GM19238 (cell line): ENCODE measurements at regions not wholly inside any gene's neighbourhood (a gene's known extent, or its start where the extent isn't known, plus 50 kb on each side); places are given as distances from the start of the nearest gene placed in this dataset.

ENCODE experiments used
- DNase-seq: peaks from one replicate; pipeline ENCODE4 v3.0.0; 2011; ENCODE audit warnings: low spot score; ENCODE audit not compliant: insufficient read length

DNA sequence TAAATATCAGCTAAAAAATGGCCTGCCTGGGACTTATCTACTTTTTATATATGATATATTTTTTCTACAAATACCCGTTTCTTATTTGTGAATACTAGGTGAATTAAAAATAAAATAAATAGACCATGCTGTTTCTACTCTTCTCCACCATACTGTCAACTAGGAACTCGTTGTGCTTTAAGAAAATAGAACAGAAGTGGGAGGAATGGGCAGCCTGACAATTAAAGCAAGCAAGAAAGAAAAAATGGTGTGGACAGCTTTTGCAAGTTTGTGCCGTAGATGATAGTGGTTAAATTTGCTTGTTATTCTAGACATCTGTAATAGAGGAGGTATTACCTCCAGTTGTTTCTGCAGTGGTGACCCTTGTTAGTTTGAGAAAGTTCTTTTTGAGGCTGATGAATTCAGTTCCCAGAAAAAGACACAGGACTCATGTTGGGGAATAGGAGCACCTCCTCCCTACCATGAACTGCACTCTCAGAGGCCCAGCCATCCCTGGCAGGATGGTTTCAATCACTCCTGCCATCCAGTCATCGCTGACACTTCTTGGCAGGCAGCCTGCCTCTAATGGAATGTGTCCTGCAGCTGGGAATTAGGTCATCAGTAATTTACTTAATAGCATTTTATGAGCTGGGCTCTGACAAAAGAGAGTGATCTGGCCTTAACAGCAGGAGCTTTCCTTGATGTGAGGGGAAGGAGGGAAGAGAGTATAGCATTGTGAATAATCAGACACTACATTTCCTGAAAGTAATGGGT lies 105.0 kb upstream of the GAP43 start:
- DNase-seq: no peak

DNA sequence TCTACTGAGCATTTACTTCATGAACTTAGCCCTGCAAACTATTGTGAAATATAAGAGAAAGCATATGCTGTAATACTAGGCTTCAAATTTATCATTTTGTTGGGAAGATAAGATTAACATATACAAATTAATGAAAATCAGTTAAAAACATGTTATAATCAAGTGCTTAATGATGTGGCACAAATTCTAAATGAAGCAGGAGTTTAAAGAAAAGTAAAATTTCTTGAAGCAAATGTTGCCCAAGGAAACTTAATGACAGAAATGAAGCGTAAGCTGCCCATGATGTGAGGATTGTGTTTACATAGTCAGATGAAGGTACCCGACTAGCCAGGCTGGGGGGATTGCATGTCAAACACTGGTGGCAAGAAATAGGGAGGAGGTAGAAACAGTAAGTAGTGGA lies 103.1 kb upstream of the GAP43 start:
- DNase-seq: no peak

DNA sequence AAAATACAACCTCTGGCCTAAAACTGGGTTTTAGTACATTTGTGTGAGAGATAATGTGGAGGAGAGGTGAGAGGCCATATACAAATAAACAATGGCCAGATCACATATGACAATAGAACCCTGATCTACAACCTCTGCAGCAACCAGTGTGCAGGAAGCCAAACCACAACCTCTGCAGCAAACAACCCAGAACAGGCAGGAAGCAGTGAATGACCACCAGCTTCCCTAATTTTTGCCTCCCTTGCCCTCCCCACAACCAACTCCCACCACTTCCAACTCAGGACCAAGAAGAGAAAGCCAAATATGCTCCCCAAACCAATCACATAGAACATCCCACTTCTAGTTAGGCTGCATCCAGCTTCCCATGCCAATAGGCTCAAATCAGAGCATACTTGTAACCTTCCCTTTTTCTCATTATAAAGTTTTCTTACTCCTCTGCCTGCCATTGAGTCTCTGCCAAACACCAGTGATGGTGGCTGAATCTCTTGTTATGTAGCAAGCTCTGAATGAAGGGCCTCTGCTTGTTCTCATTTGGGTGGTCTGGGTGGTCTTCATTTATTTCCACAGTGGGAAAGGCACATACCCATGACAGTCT lies 102.6 kb upstream of the GAP43 start:
- no peak for DNase-seq

DNA sequence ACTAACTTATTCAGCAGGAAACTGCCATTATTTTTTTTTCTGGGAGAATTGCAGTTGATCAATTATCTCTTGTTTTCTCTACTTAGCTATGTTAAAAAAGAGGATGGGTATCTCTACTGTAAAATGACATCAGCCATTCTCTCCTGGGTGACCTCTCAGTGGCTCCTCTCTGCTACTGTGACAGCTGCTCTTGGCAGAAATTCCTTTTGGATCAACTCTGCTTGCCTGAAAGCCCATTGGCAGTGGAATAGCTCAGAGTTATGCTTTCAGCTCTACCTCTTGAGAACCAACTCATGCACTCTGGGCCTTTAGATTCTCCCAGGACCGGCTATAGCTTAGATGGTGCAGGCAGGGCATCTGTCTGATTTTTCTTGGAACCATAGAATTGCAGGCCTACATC lies 99.9 kb upstream of the GAP43 start:
- no peak for DNase-seq

GRCh38 chr3:115524549-115524948 lies 98.8 kb upstream of the GAP43 start:
- no peak for DNase-seq

GRCh38 chr3:115525731-115526130 lies 97.6 kb upstream of the GAP43 start:
- no peak for DNase-seq

GRCh38 chr3:115533218-115533617 lies 90.1 kb upstream of the GAP43 start:
- DNase-seq: no peak

- no peak for DNase-seq
Measured at GRCh38 chr3:115536171-115536570, 87.1 kb upstream of the GAP43 start.

GRCh38 chr3:115537669-115538068 lies 85.6 kb upstream of the GAP43 start:
- no peak for DNase-seq

DNA sequence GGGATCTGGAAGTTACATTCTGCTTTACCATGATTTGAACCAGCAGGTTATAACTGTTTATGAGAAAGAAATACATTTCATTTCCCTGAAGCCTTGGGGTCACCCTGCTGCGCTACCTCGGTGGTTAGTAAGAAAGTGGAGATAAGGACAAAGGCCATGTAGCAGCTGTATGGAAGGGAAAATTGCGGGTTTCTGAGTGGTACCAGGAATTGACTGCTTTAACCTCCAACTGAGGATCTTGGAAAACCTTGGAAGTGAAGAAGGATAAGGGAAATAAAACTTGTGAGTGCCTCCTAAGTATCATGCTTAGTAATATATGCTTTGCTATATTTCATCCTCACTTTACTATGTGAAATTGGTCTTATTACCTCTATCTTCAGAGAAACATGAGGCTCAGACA lies 76.1 kb upstream of the GAP43 start:
- no peak for DNase-seq

DNA sequence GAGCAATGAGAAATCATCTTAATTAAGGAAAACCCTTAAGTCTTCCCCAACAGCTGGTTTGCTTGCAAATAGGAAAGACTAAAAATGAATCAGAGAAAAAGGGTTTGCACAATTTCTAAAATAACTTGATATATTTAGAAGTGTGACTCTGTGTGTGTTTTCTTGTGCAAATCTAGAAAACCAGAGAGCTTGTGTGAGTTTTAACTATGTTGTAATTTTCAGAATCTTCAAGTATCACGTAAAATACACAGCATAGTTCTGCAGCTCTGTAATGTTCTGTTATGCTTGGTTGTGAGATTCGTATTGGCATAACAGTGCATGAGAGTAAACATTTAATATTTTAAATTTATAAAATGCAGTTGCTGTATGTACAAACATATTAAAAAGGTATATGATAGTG lies 74.7 kb upstream of the GAP43 start:
- DNase-seq: no peak

- no peak for DNase-seq
Measured at GRCh38 chr3:115549071-115549470, 74.2 kb upstream of the GAP43 start.

DNA sequence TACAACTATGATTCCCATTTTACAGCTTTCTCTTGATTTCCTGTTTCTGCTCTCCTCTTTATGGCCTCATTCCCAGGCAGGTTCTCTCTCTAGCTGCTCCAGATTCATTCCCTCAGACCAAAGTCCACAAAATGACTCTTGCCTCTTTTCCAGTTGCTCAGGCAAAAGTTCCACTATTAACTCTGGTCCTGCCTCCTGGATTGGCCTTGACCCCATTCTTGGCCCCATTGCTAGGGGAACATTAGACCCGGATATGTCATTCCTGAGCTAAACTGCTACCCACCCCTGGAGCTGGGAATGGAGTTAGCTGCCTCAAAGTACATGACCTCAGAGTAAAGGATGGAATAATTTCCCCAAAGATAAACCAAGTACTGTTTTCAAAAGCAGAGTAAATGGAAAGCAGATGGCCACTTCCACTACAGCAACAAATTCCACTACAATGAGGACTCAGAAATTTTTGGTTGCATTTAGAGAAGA lies 73.0 kb upstream of the GAP43 start:
- DNase-seq: no peak

GRCh38 chr3:115551016-115551415 lies 72.3 kb upstream of the GAP43 start:
- no peak for DNase-seq

DNA sequence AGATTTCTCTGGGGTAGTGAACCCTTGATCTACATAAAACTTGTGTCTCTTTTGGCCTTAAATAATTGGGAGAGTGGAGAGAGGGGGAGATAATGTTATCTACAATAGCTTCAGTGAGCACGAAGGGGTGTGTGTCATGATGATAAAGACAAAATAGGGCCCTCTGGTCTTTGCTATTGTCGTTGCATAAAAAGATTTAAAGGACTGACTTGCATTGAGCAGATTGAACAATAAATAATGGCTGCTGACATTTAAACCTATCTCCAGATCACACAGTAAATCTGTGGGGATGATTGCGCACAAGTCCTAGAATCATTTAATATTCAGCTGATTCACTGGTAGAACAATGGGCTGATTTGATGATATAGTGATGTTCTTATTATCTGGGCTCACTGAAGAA lies 71.3 kb upstream of the GAP43 start:
- no peak for DNase-seq

DNA sequence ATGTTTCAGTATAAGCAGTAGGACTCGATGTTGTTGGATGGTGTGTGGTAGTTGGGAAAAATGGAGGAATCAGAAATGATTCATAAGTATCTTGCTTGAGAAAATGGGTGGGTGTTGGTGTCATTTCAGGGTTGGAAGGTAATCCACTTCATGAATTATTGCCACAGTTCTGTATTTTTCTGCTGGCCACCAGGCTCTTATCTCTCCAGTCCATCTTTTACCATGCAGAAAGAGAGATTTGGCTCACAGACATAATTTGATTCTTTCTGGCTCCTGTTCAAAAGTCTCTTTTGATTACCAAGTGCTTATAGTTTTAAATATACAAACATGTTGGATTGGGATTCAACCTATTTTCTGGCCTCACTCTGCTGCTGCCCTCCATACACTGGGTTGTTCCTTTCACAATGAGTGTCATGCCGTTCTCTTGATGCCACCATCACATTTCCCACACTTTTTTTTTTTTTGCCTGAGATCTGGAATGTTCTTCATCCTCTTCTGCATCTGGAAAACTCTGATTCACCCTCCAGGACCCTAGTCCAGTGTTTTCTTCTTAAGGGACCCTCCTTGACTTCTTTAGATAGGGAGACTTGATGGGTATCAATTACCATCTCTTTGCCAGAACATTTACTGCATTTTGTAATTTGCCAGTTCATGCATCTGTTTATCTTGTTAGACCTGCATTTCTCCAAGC lies 69.4 kb upstream of the GAP43 start:
- DNase-seq: no peak

- DNase-seq: no peak
Measured at GRCh38 chr3:115554487-115554807, 68.9 kb upstream of the GAP43 start.

- DNase-seq: no peak
Measured at GRCh38 chr3:115562636-115563267, 60.6 kb upstream of the GAP43 start.

DNA sequence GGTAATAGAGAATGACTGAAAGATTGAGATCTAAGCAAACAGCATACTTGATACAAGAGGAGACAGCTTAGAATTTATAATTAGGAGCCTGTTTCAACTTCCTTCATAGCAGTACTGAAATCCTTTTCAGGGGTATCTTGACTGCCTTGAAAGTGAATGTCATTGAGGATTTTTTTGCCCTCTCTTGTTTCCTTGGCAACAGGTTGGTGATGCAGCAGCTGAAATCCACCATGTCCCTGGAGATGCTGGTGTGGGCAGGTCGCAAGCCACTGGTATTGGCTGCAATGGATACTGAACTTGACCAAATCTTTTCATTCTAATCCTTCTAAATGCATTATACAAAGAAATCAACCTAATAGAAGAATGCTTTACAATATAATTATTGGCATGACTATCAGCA lies 59.3 kb upstream of the GAP43 start:
- DNase-seq: no peak

- DNase-seq: no peak
Measured at GRCh38 chr3:115571413-115571812, 51.9 kb upstream of the GAP43 start.
